GM21528 (cell line): ENCODE measurements at regions not wholly inside any gene's neighbourhood (a gene's known extent, or its start where the extent isn't known, plus 50 kb on each side); places are given as distances from the start of the nearest gene placed in this dataset.
"Not testable (repeated sequence)": the region's sequence is repeated elsewhere in the genome, so short reads cannot be mapped to it uniquely, and the experiment has no call there.

Experiments
- ATAC-seq: cut with Tn5 transposase; IDR thresholded peaks from one replicate; pipeline ENCODE4 v1.9.1; 2021; ENCODE audit warnings: mild to moderate bottlenecking, moderate library complexity; ENCODE audit not compliant: unreplicated experiment, low FRiP score

GRCh38 chr14:40096968-40097367, 664.7 kb upstream of the FBXO33 start:
- no peak for ATAC-seq

- ATAC-seq = no peak
Observed at GRCh38 chr14:40093800-40094199, 661.6 kb upstream of the FBXO33 start.

GRCh38 chr14:40074169-40074568, 641.9 kb upstream of the FBXO33 start:
- ATAC-seq = no peak

- ATAC-seq = no peak
Observed at GRCh38 chr14:40072175-40072574, 639.9 kb upstream of the FBXO33 start.

- no peak for ATAC-seq
Observed at GRCh38 chr14:40058901-40059897, 627.0 kb upstream of the FBXO33 start.

GRCh38 chr14:40053416-40053815, 621.2 kb upstream of the FBXO33 start:
- no peak for ATAC-seq

GRCh38 chr14:40028991-40029390, 596.8 kb upstream of the FBXO33 start:
- ATAC-seq = no peak

- ATAC-seq = no peak
Observed at GRCh38 chr14:40025101-40025500, 592.9 kb upstream of the FBXO33 start.

GRCh38 chr14:40010961-40011360, 578.7 kb upstream of the FBXO33 start:
- ATAC-seq = no peak

- ATAC-seq = no peak
Observed at GRCh38 chr14:40009771-40010170, 577.5 kb upstream of the FBXO33 start.

GRCh38 chr14:40008345-40008744, 576.1 kb upstream of the FBXO33 start:
- not testable (repeated sequence) for ATAC-seq

- ATAC-seq = no peak
Observed at GRCh38 chr14:40004871-40005500, 572.8 kb upstream of the FBXO33 start.

- ATAC-seq = no peak
Observed at GRCh38 chr14:40003773-40004172, 571.5 kb upstream of the FBXO33 start.

- ATAC-seq = no peak
Observed at GRCh38 chr14:39998854-39999253, 566.6 kb upstream of the FBXO33 start.

- no peak for ATAC-seq
Observed at GRCh38 chr14:39998114-39998513, 565.9 kb upstream of the FBXO33 start.

- ATAC-seq = no peak
Observed at GRCh38 chr14:39991041-39991440, 558.8 kb upstream of the FBXO33 start.

GRCh38 chr14:39988939-39989338, 556.7 kb upstream of the FBXO33 start:
- ATAC-seq = no peak

- no peak for ATAC-seq
Observed at GRCh38 chr14:39984323-39984722, 552.1 kb upstream of the FBXO33 start.

- no peak for ATAC-seq
Observed at GRCh38 chr14:39977198-39977597, 545.0 kb upstream of the FBXO33 start.

GRCh38 chr14:39974036-39974435, 541.8 kb upstream of the FBXO33 start:
- ATAC-seq = peak; percentile 99

- no peak for ATAC-seq
Observed at GRCh38 chr14:39972704-39973103, 540.5 kb upstream of the FBXO33 start.

GRCh38 chr14:39967885-39968284, 535.7 kb upstream of the FBXO33 start:
- no peak for ATAC-seq
